HPDE6-E6E7 (cell line): ENCODE measurements at regions not wholly inside any gene's neighbourhood (a gene's known extent, or its start where the extent isn't known, plus 50 kb on each side); places are given as distances from the start of the nearest gene placed in this dataset.

ENCODE experiments used
- DNase-seq: peaks from one replicate; pipeline ENCODE4 v3.0.0; 2011; ENCODE audit warnings: missing footprints; ENCODE audit errors: extremely low spot score

GRCh38 chr17:79176792-79177601, 102.4 kb downstream of the ENGASE start:
- DNase-seq: no peak

GRCh38 chr17:79174905-79175856, 100.6 kb downstream of the ENGASE start:
- no peak for DNase-seq

- no peak for DNase-seq
Observed at GRCh38 chr17:79174193-79174765, 99.7 kb downstream of the ENGASE start.

- DNase-seq: no peak
Observed at GRCh38 chr17:79171188-79171587, 96.6 kb downstream of the ENGASE start.

GRCh38 chr17:79169861-79170260, 95.2 kb downstream of the ENGASE start:
- DNase-seq: no peak

GRCh38 chr17:79169366-79169765, 94.7 kb downstream of the ENGASE start:
- no peak for DNase-seq

GRCh38 chr17:79168486-79169055, 93.9 kb downstream of the ENGASE start:
- no peak for DNase-seq

- DNase-seq: no peak
Observed at GRCh38 chr17:79167486-79167885, 92.9 kb downstream of the ENGASE start.

GRCh38 chr17:79165756-79166473, 91.3 kb downstream of the ENGASE start:
- no peak for DNase-seq

- no peak for DNase-seq
Observed at GRCh38 chr17:79164913-79165695, 90.5 kb downstream of the ENGASE start.

GRCh38 chr17:79164408-79164807, 89.8 kb downstream of the ENGASE start:
- no peak for DNase-seq

GRCh38 chr17:79163071-79163470, 88.4 kb downstream of the ENGASE start:
- DNase-seq: no peak

GRCh38 chr17:79162012-79162963, 87.7 kb downstream of the ENGASE start:
- no peak for DNase-seq

- DNase-seq: no peak
Observed at GRCh38 chr17:79160980-79161636, 86.5 kb downstream of the ENGASE start.

- DNase-seq: no peak
Observed at GRCh38 chr17:79159926-79160325, 85.3 kb downstream of the ENGASE start.

GRCh38 chr17:79159471-79159870, 84.8 kb downstream of the ENGASE start:
- no peak for DNase-seq

- no peak for DNase-seq
Observed at GRCh38 chr17:79156463-79157095, 82.0 kb downstream of the ENGASE start.

GRCh38 chr17:79155701-79156100, 81.1 kb downstream of the ENGASE start:
- DNase-seq: no peak
